Prostate gland (tissue), 2 donors: ENCODE measurements at regions not wholly inside any gene's neighbourhood (a gene's known extent, or its start where the extent isn't known, plus 50 kb on each side); places are given as distances from the start of the nearest gene placed in this dataset.

Experiments
- POLR2A ChIP-seq: fragments of 450-650 bp; IDR thresholded peaks from one replicate; pipeline ENCODE4 v1.6.1; 2016; ENCODE audit warnings: antibody characterized with exemption, mild to moderate bottlenecking
- POLR2AphosphoS5 ChIP-seq: sonication (generic); formaldehyde crosslinking; IDR thresholded peaks from one replicate; pipeline ENCODE4 v1.6.1; 2017; ENCODE audit warnings: antibody characterized with exemption
- TF ChIP-seq, protein P1 (sequence below), 4 experiments: fragments of 200-600 bp in 2 of 4; fragments of 450-650 bp in 2 of 4; sonication (generic) in 2 of 4; IDR thresholded peaks; 1 replicate in 3 of 4; 2 replicates in 1 of 4; pipeline ENCODE4 v1.5.1; 2016 to 2019; ENCODE audit warnings: antibody characterized with exemption in 4 of 4, mild to moderate bottlenecking in 2 of 4, moderate library complexity in 2 of 4

DNA sequence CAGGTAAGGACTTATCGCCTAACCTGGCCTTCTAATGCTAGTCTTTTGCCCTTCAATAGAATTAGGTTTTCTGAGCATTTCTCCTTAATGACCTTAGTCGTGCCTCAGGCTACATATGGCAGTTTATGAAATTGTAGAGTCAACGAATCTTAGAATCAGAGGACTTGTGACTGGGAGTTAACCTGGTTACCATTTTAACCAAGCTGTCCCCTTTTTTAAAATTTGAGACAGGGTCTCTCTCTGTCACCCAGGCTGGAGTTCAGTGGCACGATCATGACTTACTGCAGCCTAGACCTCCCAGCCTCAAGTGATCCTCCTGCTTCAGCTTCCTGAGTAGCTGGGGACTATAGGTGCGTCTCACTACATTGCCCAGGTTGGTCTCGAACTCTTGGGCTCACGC lies 53.5 kb upstream of the DMRTB1 start:
- TF ChIP-seq, protein P1, sequence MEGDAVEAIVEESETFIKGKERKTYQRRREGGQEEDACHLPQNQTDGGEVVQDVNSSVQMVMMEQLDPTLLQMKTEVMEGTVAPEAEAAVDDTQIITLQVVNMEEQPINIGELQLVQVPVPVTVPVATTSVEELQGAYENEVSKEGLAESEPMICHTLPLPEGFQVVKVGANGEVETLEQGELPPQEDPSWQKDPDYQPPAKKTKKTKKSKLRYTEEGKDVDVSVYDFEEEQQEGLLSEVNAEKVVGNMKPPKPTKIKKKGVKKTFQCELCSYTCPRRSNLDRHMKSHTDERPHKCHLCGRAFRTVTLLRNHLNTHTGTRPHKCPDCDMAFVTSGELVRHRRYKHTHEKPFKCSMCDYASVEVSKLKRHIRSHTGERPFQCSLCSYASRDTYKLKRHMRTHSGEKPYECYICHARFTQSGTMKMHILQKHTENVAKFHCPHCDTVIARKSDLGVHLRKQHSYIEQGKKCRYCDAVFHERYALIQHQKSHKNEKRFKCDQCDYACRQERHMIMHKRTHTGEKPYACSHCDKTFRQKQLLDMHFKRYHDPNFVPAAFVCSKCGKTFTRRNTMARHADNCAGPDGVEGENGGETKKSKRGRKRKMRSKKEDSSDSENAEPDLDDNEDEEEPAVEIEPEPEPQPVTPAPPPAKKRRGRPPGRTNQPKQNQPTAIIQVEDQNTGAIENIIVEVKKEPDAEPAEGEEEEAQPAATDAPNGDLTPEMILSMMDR (IDR thresholded peaks at IDR 0.05) = no peak
- TF ChIP-seq POLR2AphosphoS5 = no peak
- no peak for TF ChIP-seq POLR2A
